ENCODE measurements at regions not wholly inside any gene's neighbourhood (a gene's known extent, or its start where the extent isn't known, plus 50 kb on each side); places are given as distances from the start of the nearest gene placed in this dataset.

- Histone ChIP-seq H3K4ac (ENCODE audit: low read depth, low read length) (no peak overlapping the region), H3K9ac (ENCODE audit: low read length) (no peak overlapping the region), H3K14ac (ENCODE audit: low read length) (no peak overlapping the region), H3K4me1 (ENCODE audit: control insufficient read depth in 1 of 2, insufficient read depth in 2 of 2, low read length in 2 of 2) (peaks cover 2 to 3% of the 10 kb centered on the region in 2 experiments), H4K8ac (ENCODE audit: low read depth, low read length) (no peak overlapping the region), H3K27ac (ENCODE audit: low read depth, low read length) (no peak overlapping the region), H2BK5ac (ENCODE audit: low read depth, low read length, poor library complexity) (no peak overlapping the region), H2AK5ac (ENCODE audit: low read length) (no peak overlapping the region), H3K23ac (ENCODE audit: low read length) (no peak overlapping the region), H4K12ac (ENCODE audit: low read depth, low read length) (no peak overlapping the region), H3K36me3 (ENCODE audit: control insufficient read depth in 1 of 2, insufficient read depth in 2 of 2, low read length in 2 of 2) (no peaks in the 10 kb centered on the region), H2AFZ (ENCODE audit: insufficient read depth, low read length, poor library complexity) (no peak overlapping the region), H2BK120ac (ENCODE audit: insufficient read depth, low read length, poor library complexity) (no peak overlapping the region), H3K79me1 (ENCODE audit: low read length) (no peaks in the 10 kb centered on the region), H3K4me3 (ENCODE audit: low read depth, low read length) (no peak overlapping the region), H3K79me2 (ENCODE audit: control insufficient read depth, insufficient read depth, low read length, poor library complexity) (no peaks in the 10 kb centered on the region), H2BK12ac (ENCODE audit: low read length) (no peak overlapping the region), H4K91ac (ENCODE audit: low read depth, low read length) (no peak overlapping the region), H3K4me2 (ENCODE audit: low read length) (no peak overlapping the region), H3K18ac (ENCODE audit: low read length) (no peak overlapping the region), H3K27me3 (ENCODE audit: insufficient read depth, low read length) (no peaks in the 10 kb centered on the region), H3K9me3 (ENCODE audit: insufficient read depth, low read depth, low read length) (no peaks in the 10 kb centered on the region)
- no CpG with 5 or more reads among the region's 5 CpGs for WGBS (ENCODE audit: extremely low coverage, insufficient coverage, insufficient read length)
- DNase-seq = peak; percentile 12 to 60
Observed at GRCh38 chr6:10217111-10217510, 197.8 kb downstream of the TFAP2A start.

- H3K4me1 ChIP-seq (ENCODE audit: control insufficient read depth in 1 of 2, insufficient read depth in 2 of 2, low read length in 2 of 2) = peaks cover 2 to 3% of the 10 kb centered on the region in 2 experiments
- H4K91ac ChIP-seq (ENCODE audit: low read depth, low read length) = no peak overlapping the region
- H3K4me3 ChIP-seq (ENCODE audit: low read depth, low read length) = no peak overlapping the region
- no peaks in the 10 kb centered on the region for H3K36me3 ChIP-seq (ENCODE audit: control insufficient read depth in 1 of 2, insufficient read depth in 2 of 2, low read length in 2 of 2)
- no peak overlapping the region for H3K18ac ChIP-seq (ENCODE audit: low read length)
- no peak overlapping the region for H3K4me2 ChIP-seq (ENCODE audit: low read length)
- H3K79me2 ChIP-seq (ENCODE audit: control insufficient read depth, insufficient read depth, low read length, poor library complexity) = no peaks in the 10 kb centered on the region
- H2BK5ac ChIP-seq (ENCODE audit: low read depth, low read length, poor library complexity) = no peak overlapping the region
- H3K23ac ChIP-seq (ENCODE audit: low read length) = no peak overlapping the region
- no peak overlapping the region for H4K8ac ChIP-seq (ENCODE audit: low read depth, low read length)
- H2AFZ ChIP-seq (ENCODE audit: insufficient read depth, low read length, poor library complexity) = no peak overlapping the region
- no peak overlapping the region for H3K14ac ChIP-seq (ENCODE audit: low read length)
- no peak overlapping the region for H3K9ac ChIP-seq (ENCODE audit: low read length)
- no peaks in the 10 kb centered on the region for H3K79me1 ChIP-seq (ENCODE audit: low read length)
- H3K4ac ChIP-seq (ENCODE audit: low read depth, low read length) = no peak overlapping the region
- no peak overlapping the region for H2AK5ac ChIP-seq (ENCODE audit: low read length)
- no peak for DNase-seq
- no peak overlapping the region for H3K27ac ChIP-seq (ENCODE audit: low read depth, low read length)
- no peaks in the 10 kb centered on the region for H3K9me3 ChIP-seq (ENCODE audit: insufficient read depth, low read depth, low read length)
- H3K27me3 ChIP-seq (ENCODE audit: insufficient read depth, low read length) = no peaks in the 10 kb centered on the region
- no peak overlapping the region for H4K12ac ChIP-seq (ENCODE audit: low read depth, low read length)
- no CpG with 5 or more reads among the region's 7 CpGs for WGBS (ENCODE audit: extremely low coverage, insufficient coverage, insufficient read length)
- peak overlapping the region; percentile 8 for H2BK12ac ChIP-seq (ENCODE audit: low read length)
- H2BK120ac ChIP-seq (ENCODE audit: insufficient read depth, low read length, poor library complexity) = no peak overlapping the region
Observed at GRCh38 chr6:10215326-10216110, 199.4 kb downstream of the TFAP2A start.

- no peaks in the 10 kb centered on the region for H3K79me2 ChIP-seq (ENCODE audit: control insufficient read depth, insufficient read depth, low read length, poor library complexity)
- no CpG with 5 or more reads among the region's 2 CpGs for WGBS (ENCODE audit: extremely low coverage, insufficient coverage, insufficient read length)
Observed at GRCh38 chr6:10210052-10210451, 204.8 kb downstream of the TFAP2A start.

DNA sequence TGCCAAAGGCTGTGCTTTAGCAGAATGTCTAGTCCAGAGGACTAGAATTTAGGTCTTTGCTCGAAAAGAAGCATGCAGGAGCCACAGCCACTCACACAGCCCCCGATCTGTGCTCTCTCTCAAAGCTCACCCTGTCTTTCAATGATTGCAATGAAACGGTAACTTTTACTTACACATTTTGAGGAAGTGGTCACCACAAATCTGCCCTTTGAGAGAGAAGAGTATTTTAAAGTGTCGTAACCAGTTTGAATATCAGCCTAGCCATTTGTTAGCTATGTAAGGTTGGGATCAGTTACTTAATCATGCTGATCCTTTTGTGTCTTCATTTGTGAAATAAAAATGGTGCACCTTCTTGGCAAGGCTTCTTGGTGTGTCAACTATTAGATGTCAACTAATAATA, 209.0 kb downstream of the TFAP2A start:
- Histone ChIP-seq H3K14ac (ENCODE audit: low read length) (no peak overlapping the region), H3K4me2 (ENCODE audit: low read length) (no peak overlapping the region), H2BK120ac (ENCODE audit: insufficient read depth, low read length, poor library complexity) (no peak overlapping the region), H2AFZ (ENCODE audit: insufficient read depth, low read length, poor library complexity) (no peak overlapping the region), H3K27ac (ENCODE audit: low read depth, low read length) (no peak overlapping the region), H4K8ac (ENCODE audit: low read depth, low read length) (no peak overlapping the region), H3K36me3 (ENCODE audit: control insufficient read depth in 1 of 2, insufficient read depth in 2 of 2, low read length in 2 of 2) (no peaks in the 10 kb centered on the region), H3K79me2 (ENCODE audit: control insufficient read depth, insufficient read depth, low read length, poor library complexity) (no peaks in the 10 kb centered on the region), H3K9ac (ENCODE audit: low read length) (no peak overlapping the region), H3K4me1 (ENCODE audit: control insufficient read depth in 1 of 2, insufficient read depth in 2 of 2, low read length in 2 of 2) (peaks cover 2 to 3% of the 10 kb centered on the region in 2 experiments), H4K91ac (ENCODE audit: low read depth, low read length) (no peak overlapping the region), H3K18ac (ENCODE audit: low read length) (no peak overlapping the region), H3K79me1 (ENCODE audit: low read length) (no peaks in the 10 kb centered on the region), H3K27me3 (ENCODE audit: insufficient read depth, low read length) (no peaks in the 10 kb centered on the region), H4K12ac (ENCODE audit: low read depth, low read length) (no peak overlapping the region), H2AK5ac (ENCODE audit: low read length) (no peak overlapping the region), H2BK12ac (ENCODE audit: low read length) (no peak overlapping the region), H3K4ac (ENCODE audit: low read depth, low read length) (no peak overlapping the region), H3K9me3 (ENCODE audit: insufficient read depth, low read depth, low read length) (no peaks in the 10 kb centered on the region), H3K23ac (ENCODE audit: low read length) (no peak overlapping the region), H2BK5ac (ENCODE audit: low read depth, low read length, poor library complexity) (no peak overlapping the region), H3K4me3 (ENCODE audit: low read depth, low read length) (no peak overlapping the region)
- no CpG with 5 or more reads among the region's 4 CpGs for WGBS (ENCODE audit: extremely low coverage, insufficient coverage, insufficient read length)
- no peak for DNase-seq

More at GRCh38 chr6:10210052-10210451, 204.8 kb downstream of the TFAP2A start:
- H3K4me2 ChIP-seq (ENCODE audit: low read length) = no peak overlapping the region
- H3K4me1 ChIP-seq (ENCODE audit: control insufficient read depth in 1 of 2, insufficient read depth in 2 of 2, low read length in 2 of 2) = no peaks in the 10 kb centered on the region
- H4K8ac ChIP-seq (ENCODE audit: low read depth, low read length) = no peak overlapping the region
- H3K18ac ChIP-seq (ENCODE audit: low read length) = no peak overlapping the region
- no peak overlapping the region for H2BK12ac ChIP-seq (ENCODE audit: low read length)
- no peak overlapping the region for H4K91ac ChIP-seq (ENCODE audit: low read depth, low read length)
- no peaks in the 10 kb centered on the region for H3K79me1 ChIP-seq (ENCODE audit: low read length)
- H3K4me3 ChIP-seq (ENCODE audit: low read depth, low read length) = no peak overlapping the region
- no peak overlapping the region for H3K23ac ChIP-seq (ENCODE audit: low read length)
- H2BK120ac ChIP-seq (ENCODE audit: insufficient read depth, low read length, poor library complexity) = no peak overlapping the region
- no peak overlapping the region for H3K4ac ChIP-seq (ENCODE audit: low read depth, low read length)
- H3K36me3 ChIP-seq (ENCODE audit: control insufficient read depth in 1 of 2, insufficient read depth in 2 of 2, low read length in 2 of 2) = no peaks in the 10 kb centered on the region
- no peaks in the 10 kb centered on the region for H3K9me3 ChIP-seq (ENCODE audit: insufficient read depth, low read depth, low read length)
- H2AK5ac ChIP-seq (ENCODE audit: low read length) = no peak overlapping the region
- no peaks in the 10 kb centered on the region for H3K27me3 ChIP-seq (ENCODE audit: insufficient read depth, low read length)
- H3K9ac ChIP-seq (ENCODE audit: low read length) = no peak overlapping the region
- no peak overlapping the region for H3K14ac ChIP-seq (ENCODE audit: low read length)
- DNase-seq = no peak
- H4K12ac ChIP-seq (ENCODE audit: low read depth, low read length) = no peak overlapping the region
- H3K27ac ChIP-seq (ENCODE audit: low read depth, low read length) = no peak overlapping the region
- no peak overlapping the region for H2BK5ac ChIP-seq (ENCODE audit: low read depth, low read length, poor library complexity)
- no peak overlapping the region for H2AFZ ChIP-seq (ENCODE audit: insufficient read depth, low read length, poor library complexity)
